Cortex of kidney (tissue), 1 donor: ENCODE measurements at regions not wholly inside any gene's neighbourhood (a gene's known extent, or its start where the extent isn't known, plus 50 kb on each side); places are given as distances from the start of the nearest gene placed in this dataset.

Experiments used
- DNase-seq: peaks from one replicate; lab custom pipeline; 2025; lab: John Stamatoyannopoulos, UW

DNA sequence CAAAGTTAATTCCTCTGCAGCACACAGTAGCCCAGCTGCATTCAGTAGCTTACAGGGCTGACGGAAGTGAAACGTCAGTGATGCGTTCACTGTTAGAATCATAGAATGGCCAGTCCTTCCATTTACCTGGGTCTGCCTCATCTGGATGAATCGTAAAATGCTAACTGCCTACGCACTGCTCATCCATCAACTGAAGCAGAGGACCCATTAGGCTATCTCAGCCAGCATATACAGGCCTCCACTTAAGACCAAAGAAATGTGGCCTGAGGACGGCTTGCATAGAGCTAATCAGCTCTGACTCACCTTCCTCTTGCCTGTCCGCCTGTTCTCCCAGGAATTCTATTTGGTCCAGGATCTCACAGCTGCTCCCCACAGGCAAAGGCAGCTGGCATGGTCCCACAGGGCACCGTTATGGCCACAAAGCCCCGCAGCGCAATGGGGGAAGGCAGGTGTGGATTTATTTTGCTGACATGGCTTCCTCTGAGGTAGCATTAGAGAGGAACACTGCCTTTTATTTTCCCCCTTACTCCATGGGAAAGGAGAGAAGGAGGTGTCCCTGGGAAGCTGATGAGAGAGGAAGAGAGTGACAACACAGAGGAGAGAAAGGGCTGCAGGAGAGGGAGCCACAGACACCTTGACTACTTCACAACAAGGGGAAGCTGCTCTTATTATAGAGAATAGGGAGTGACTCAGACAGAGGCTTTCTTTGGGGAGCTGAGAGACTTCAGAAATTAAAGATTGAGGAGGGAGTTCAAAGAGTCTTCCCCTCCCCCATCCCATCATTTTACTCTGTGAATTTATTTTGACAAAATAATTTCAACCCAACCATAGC, 177.6 kb downstream of the HHIPL2 start:
- DNase-seq: no peak

DNA sequence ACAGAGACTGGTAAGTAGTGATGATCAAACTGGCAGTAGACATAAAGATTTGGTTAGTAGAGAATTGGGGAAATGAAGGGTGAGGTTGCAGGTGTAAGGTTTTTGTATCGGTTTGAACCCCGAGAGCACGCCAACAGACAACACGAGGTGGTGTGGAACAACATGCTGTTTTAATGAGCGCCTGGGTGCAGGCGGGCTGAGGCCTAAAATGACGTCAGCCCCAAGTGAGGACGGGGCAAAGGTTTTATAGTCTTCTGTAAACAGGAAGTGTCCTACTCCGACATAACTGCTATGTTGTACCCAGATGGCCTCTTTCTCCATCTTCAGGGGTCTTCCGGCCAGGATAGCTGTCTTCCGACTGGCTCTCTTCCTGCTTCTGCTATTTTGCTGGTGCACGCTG, 178.8 kb downstream of the HHIPL2 start:
- DNase-seq: no peak

DNA sequence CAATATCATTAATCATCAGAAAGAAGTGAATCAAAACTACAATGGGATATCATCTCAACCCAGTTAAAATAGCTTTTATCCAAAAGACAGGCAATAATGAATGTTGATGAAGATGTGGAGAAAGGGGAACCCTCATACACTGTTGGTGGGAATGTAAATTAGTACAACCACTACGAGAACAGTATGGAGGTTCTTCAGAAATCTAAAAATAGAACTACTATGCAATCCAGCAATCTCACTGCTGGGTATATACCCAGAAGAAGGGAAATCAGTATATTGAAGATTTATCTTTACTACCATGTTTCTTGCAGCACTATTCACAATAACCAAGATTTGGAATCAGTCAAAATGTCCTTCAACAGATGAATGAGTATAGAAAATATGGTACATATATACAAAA, 189.8 kb downstream of the HHIPL2 start:
- no peak for DNase-seq

DNA sequence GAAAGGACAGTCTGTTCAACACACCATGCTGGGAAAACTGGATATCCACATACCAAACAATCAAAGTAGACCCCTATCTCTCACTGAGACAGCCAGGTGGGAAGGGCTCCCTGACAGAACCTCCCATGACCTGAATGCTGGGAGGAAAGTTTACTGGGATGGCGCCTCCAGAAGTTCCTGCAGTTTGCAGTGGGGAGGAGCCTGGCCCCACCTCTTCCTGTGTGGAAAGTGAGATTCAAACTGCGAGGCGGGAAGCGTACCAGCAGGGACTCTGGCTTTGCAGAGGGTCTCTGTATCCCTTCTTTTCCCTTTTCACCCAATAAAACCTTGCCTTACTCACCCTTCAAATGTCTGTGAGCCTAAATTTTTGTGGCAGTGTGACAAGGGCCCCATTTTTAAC, 190.7 kb downstream of the HHIPL2 start:
- DNase-seq: no peak

DNA sequence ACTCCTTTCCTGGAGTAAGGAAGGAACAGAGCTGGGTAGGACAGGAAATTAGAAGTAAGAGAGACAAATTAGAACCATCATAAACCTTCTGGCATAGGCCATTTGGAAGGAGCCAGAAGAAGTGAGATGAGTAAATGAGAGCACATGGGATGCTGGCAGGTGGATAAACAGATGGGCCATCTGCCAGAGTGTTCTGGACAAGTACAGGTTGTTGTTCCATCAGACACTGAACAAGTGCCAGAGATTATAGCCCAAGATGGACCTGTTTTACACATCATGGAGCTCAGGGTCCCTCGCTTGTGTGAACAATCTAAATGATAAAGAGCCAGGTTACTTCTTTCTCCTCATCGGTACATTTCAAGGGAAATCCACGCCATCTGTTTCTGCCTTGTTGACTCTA, 200.3 kb downstream of the HHIPL2 start:
- no peak for DNase-seq

DNA sequence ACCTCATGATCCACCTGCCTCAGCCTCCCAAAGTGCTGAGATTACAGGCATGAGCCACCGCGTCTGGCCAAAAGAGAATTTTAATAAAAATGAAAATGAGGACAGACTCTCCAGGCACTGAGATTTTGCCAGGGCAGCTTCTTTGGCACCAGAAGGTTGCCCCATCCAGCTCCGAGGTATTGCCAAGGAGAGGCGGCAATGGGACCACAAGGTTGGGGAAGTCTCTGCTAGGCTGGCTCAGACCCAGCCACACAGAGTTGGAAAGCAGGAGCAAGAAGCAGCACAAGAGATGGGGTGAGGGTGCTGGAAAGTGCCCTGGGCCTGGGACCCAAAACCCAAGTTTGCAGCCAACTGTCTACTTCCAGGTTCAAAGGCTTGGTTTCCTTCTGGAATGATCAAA, 200.9 kb downstream of the HHIPL2 start:
- DNase-seq: no peak

DNA sequence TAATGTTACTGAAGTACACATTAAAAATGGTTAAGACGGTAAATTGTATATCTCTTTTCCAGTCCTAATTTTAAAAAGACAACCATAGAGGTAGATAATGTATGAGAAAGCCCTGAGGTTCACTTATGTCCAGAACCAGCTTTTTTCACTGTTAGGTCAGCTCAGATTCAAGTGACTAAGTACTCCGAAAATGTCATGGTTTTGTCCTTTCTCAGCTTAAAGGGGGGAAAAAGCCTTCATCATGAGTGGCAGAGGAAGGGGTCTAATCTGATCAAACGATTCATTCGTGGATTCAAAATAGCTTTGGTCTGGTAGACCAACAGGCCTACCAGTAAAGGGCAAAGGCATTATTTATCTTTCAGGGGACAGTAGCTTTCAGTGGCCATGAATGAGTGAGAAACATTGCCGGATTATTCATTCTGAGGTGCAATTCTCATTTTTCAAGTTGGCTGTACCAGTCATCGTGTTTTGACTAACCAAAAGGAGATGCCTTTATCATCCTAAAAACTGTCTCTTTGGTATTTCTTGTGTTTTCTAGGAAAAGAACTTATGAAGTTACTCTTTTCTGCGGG, 208.4 kb downstream of the HHIPL2 start:
- no peak for DNase-seq

DNA sequence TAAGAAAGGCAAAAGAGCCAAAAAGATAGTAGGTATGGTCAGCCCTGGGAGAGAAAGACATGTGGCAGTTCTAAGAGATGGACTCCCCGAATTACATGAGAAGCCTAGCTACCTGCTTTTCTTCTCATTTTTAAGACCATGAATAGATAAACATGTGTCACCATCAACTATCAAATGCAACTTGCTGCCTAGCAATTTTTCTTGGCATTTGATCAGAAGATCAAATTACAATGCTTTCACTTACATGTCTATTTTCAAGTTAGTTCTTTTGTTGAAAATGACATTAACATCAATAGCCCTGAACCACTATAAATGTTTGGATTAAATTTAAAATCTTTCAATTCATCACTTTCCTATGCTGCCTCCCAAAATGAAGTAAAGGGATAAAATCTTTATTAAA, 212.3 kb downstream of the HHIPL2 start:
- DNase-seq: no peak

DNA sequence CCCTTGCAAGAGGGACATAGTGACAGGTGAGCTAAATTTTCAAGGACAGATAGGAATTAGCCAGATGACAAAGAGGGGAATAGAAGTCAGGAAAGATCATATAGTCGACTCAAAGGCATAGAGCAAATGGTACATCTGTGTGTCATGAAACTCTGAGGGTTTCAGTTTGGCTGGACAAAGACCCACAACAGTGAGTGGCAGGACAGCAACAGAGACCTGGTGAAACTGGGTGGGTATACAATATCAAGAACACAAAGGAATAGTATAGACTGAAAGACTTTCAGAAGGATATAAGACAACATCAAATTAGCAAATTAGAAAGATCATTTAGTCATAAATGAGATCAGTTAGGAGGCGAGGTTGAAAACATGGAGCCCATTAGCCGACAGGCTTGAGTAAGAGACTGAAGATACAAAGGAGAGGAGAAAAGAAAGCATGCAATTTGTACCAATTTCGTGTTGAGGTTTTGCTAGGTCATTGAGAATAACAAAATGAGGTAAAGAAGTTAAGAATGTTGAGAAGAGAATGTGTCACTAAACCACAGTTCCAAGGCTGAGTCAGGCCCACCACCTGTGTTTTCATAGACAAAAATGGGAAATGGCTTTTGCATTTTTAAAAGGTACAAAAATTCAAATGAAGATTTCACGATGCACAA, 213.8 kb downstream of the HHIPL2 start:
- no peak for DNase-seq

DNA sequence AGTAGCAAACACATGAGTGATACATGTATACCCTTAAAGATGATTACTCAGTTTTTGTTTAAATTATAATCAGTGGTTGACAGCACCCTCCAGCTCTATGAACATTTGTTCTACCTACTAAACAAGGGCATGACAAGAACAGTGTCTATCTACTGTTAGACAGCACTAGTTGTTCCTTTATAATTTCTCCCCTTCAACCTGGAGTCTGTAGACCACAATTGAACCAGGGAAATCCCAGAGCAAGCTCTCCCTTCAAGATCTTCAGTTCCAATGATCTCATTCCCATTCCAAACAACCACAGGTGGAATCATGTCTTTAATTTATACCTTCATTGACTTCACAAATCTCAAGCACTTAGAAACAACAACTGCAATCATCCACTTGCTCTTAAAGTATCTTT, 216.1 kb downstream of the HHIPL2 start:
- DNase-seq: no peak

DNA sequence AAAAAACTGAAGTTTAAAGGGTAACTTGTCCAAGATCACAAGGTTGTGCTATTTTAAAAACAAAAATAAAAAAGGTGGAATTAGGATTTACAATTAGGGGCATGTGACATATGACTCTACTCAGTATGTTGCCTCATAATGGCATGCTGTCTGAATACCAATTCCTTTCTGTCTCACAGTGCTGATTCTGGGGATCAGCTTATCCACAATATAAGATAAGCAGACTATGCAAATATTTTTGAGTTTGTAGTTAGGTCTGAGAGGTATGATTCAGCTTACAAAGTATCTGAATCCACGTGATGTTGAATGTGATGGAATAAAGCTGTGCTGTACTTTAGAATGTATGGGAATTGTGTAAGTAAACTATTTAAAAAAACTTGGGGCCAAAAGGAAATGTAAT, 216.6 kb downstream of the HHIPL2 start:
- DNase-seq: no peak

DNA sequence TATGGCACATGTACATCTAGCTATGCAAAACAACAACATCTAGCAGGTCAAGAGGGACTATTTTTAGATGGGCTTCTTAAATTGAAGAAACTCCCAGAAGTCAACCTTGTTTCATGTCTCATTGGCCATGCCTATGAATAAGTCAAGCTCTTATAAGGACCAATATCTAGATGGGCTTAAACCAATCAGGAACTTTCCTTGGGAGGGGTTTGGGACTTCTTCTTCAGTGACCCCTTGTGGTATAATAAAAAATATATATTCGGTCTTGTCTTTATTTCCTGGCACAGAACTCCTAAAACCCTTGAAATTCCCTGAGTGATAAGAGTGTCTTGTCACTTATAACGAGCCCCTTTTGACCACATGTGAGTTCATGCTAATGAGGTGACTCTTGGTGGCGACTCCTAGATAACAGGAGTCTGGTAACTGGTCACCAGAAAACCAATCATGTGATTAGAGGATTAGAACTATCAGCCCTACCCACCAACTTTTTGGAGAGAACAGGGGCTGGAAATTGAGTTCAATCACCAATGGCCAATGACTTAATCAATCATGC, 218.3 kb downstream of the HHIPL2 start:
- DNase-seq: no peak

DNA sequence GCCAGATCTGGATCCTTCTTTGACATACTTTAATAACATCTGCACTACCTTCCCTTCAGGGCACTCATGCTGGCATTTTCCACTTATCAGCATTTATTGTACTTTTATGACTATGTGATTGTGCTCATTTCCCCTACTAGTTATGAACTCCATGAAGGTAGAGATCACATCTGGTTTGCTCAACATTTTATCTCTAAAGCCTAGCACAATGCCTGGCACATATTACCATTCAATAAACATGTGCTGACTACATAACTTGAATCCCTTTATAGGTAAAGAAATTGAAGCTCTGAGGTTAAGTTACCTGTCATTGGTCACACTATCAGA, 221.2 kb downstream of the HHIPL2 start:
- no peak for DNase-seq

DNA sequence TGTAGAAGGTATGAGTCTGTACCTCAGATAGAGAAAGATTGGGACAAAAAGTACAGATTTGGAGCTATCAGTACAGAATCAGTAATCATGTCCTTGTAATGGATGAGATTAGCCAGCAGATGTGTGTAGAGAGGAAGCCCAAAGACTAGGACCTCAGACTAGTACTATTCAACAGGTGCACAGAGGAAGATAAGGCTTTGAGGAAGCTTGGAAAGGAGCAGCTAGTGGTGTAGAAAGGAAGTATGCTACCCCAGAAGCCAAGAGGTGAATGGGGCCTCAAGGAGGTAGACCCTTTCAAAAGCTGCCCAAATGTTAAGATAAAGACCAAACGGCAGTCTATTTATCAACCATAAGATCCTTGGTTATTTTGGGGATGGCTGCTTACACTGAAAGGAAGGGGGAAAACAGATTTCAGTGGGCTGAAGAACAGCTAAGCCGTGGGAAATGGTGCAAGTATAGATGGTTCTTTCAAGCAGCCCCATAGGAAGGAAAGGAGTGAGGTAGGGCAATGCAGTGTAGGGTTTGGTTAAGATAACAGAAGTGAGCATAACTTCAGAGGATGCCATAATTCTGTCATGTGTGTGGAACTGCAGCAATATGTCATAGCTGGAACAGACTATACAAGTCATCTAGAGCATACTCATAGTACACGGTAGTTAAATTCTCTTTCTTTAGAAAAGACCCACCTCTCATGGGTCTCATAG, 221.7 kb downstream of the HHIPL2 start:
- no peak for DNase-seq

DNA sequence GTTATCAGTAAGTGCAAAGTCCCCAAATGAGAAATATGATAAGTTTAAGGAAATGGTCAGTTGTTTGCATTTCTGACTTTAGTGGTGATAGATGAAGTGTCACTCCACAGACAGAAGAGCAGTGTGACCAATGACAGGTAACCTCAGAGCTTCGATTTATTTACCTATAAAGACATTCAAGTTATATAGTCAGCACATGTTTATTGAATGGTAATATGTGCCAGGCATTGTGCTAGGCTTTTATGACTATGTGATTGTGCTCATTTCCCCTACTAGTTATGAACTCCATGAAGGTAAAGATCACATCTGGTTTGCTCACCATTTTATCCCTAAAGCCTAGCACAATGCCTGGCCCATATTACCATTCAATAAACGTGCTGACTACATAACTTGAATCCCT, 222.4 kb downstream of the HHIPL2 start:
- no peak for DNase-seq

DNA sequence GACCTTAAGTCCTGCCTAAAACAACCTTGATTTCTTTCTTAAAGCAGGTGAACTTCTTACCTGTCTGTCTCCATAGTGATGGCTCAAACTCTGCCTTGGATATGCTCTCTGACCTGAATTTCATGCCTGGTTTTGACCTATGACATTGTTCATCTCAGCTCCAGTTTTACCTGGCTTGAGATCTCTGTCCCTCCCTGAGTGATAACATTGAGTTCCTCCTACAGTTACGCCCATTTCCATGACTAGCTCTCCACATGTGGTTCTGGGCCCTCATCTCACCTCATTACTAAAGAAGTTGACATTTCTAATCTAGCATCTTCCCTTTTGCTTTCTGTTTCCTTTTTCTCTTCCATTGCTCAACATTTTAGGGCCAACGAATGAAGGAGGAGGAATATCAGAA, 233.1 kb downstream of the HHIPL2 start:
- DNase-seq: no peak

DNA sequence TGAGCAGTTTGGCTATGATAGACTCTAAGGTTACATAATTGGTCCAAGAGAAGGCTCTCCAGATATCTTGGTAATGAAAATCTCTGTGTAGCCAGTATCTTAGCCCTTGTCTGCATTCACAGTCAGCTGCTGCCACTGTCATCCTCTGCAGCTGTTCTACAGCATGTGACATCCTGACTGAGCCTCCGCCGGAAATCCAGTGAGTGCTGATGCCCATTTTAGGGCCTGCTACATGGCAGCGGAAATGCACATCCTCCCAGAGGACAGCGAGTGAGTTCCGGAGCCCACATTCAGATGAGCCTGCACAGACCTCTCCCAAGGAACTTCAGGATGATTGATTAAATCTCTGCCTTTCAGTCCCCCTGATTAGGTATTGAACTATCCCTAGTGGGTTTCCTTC, 237.1 kb downstream of the HHIPL2 start:
- no peak for DNase-seq

DNA sequence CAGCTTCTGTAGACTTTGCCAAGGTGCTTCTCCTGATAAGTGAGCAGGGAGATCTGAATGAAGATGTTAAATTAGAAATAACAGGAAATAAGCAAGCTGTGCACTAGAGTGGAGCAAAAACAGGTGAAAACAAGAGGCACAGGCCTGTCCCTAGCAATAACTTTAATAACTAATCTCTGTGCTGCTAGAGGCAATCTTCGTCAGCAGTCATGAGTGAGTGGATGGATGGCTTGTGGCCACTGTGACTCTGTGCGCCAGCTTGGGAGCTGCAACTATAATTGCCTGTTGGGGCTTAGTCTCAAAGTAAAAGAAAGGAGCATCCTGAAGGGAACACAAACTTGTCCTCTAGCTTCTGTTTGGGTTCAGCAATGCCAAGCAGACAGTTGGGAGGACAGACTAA, 240.3 kb downstream of the HHIPL2 start:
- DNase-seq: no peak

DNA sequence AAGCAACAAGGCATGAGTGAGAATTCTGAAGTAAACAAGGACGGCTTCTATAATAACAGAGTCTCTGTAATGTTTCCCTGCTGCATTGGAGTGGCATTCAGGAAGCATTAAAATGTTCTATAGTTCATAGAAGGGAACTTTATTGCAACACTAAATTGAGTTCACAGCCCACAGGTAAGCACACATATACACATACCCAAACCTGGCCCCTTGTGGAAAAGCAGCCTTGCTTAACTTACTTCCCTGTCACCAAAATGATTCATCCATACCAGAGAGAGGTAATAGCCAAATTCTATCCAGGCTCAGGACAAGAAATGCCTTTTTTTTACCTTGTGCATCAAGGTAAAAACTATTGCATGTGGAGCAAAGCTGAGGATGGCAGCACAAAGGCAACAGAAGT, 241.4 kb downstream of the HHIPL2 start:
- no peak for DNase-seq

DNA sequence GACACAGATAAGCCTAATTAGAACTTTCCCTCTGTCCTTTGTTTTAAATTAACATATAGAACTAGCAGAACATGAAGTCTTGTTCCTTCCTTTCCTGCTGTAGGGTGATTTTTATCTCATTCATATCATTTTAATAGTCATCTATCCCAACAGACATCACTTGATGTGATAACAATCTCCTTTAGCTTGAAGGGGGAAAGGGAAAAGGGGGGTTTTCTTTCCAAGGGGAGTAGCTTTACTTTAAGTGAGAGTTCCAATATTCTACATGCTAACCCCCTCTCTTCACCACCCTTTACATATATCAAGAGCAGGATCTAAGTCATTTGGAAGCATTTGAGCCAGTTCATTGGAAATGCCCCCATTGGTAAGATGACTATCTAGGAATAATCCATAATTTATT, 241.9 kb downstream of the HHIPL2 start:
- DNase-seq: no peak

DNA sequence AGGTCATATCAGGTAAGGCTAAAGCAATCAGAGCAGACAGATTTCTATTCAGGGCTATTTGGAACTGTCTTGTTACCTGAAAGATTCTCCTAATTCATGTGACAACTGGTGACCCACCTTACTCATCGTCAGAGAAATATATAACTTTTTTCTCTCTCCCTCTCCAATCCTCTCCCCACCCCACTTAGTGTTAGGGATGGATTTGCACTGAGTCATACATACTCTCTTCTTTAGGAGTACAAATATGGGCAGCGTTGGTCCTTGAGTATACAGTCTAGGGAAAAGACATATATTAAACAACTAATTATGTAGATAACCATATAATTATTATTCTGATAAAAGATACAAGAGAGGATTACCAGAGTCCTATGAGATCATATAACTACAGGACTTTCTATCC, 246.3 kb downstream of the HHIPL2 start:
- no peak for DNase-seq

DNA sequence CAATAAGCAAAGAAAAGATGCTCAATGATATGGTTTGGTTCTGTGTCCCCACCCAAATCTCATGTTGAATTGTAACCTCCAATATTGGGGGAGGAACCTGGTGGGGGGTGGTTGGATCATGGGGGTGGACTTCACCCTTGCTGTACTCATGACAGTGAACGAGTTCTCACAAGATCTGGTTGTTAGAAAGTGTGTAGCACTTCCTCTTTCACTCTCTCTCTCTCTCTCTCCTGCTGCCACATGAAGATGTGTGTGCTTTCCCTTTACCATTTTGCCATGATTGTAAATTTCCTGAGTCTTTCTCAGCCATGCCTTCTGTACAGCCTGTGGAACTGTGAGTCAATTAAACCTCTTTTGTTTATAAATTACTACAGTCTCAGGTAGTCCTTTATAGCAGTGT, 248.4 kb downstream of the HHIPL2 start:
- no peak for DNase-seq

DNA sequence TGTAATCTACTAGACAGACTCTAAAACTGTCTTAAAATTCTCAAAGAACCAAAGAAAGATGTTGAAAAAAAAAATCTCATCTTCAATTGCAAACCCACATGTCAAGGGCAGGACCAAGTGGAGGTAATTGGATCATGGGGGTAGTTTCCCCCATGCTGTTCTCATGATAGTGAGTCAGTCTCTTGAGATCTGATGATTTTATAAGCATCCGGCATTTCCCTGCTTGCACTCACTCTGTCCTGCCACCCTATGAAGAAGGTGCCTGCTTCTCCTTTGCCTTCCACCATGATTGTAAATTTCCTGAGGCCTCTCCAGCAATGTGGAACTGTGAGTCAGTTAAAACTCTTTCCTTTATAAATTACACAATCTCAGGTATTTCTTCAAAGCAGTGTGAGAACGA, 257.0 kb downstream of the HHIPL2 start:
- no peak for DNase-seq
